Caco-2 (cell line): ENCODE measurements at regions not wholly inside any gene's neighbourhood (a gene's known extent, or its start where the extent isn't known, plus 50 kb on each side); places are given as distances from the start of the nearest gene placed in this dataset.

Experiments used
- BruUV-seq: library from RNA; stranded (reverse); fragments of 400-500 nt; replicated peaks from 2 replicates; lab custom pipeline; 2021; lab: Mats Ljungman, UMichigan
- CTCF ChIA-PET: fragments of 300-600 bp; sonication (Branson Sonifier 250); formaldehyde crosslinking; loops from one replicate; lab custom pipeline; 2022; ENCODE audit warnings: antibody characterized with exemption; lab: Charles Lee
- POLR2A ChIA-PET: fragments of 300-600 bp; sonication (Branson Sonifier 250); formaldehyde crosslinking; loops from one replicate; lab custom pipeline; 2022; ENCODE audit warnings: antibody characterized with exemption; lab: Charles Lee
- DNase-seq, 2 experiments: peaks; one replicate each; pipeline versions ENCODE4 v3.0.0 to v3.0.0-alpha.2; 2020 to 2022
- H3K27me3 ChIP-seq: replicated peaks from 2 replicates; pipeline ENCODE4 v1.6.0; 2011; ENCODE audit warnings: low read length; ENCODE audit not compliant: control insufficient read depth, insufficient read depth
- H3K36me3 ChIP-seq: 2 replicates; pipeline ENCODE4 v1.5.1; 2011; ENCODE audit warnings: low read length; ENCODE audit not compliant: control insufficient read depth, insufficient read depth
- H3K4me1 ChIP-seq: fragments of 250-450 bp; sonication (Bioruptor Pico); 2 replicates; pipeline ENCODE4 v1.5.1; 2020; ENCODE audit warnings: mild to moderate bottlenecking
- H3K4me3 ChIP-seq: 2 replicates; pipeline ENCODE4 v1.5.1; 2011; ENCODE audit warnings: low read depth, mild to moderate bottlenecking, control low read depth, low read length
- H3K9me3 ChIP-seq: fragments of 250-450 bp; sonication (Bioruptor Pico); 2 replicates; pipeline ENCODE4 v1.5.1; 2020; ENCODE audit warnings: mild to moderate bottlenecking, moderate library complexity
- H3K27ac Mint-ChIP-seq: one replicate; pipeline ENCODE4 v1.8.0; 2022; ENCODE audit warnings: mixed read lengths; ENCODE audit not compliant: unreplicated experiment
- H3K27me3 Mint-ChIP-seq: one replicate; pipeline ENCODE4 v1.8.0; 2022; ENCODE audit warnings: mixed read lengths; ENCODE audit not compliant: insufficient read depth, unreplicated experiment
- H3K36me3 Mint-ChIP-seq: one replicate; pipeline ENCODE4 v1.8.0; 2022; ENCODE audit warnings: mild to moderate bottlenecking, mixed read lengths; ENCODE audit not compliant: insufficient read depth, unreplicated experiment
- H3K4me1 Mint-ChIP-seq: one replicate; pipeline ENCODE4 v1.8.0; 2022; ENCODE audit warnings: low read depth, mixed read lengths; ENCODE audit not compliant: unreplicated experiment
- H3K4me3 Mint-ChIP-seq: one replicate; pipeline ENCODE4 v1.8.0; 2022; ENCODE audit warnings: mild to moderate bottlenecking, moderate library complexity, mixed read lengths; ENCODE audit not compliant: unreplicated experiment
- H3K9me3 Mint-ChIP-seq: one replicate; pipeline ENCODE4 v1.8.0; 2022; ENCODE audit warnings: mixed read lengths; ENCODE audit not compliant: unreplicated experiment
- intact Hi-C: fragments of 100-400 bp; cut with micrococcal nuclease; formaldehyde crosslinking; loops from one replicate; pipeline ENCODE4 v1.10.0; 2022; ENCODE audit not compliant: unreplicated experiment
- TF ChIP-seq, protein P1 (sequence below), 2 experiments: fragments of 200-600 bp in 1 of 2; IDR thresholded peaks; 1 replicate in 1 of 2; 2 replicates in 1 of 2; pipeline versions ENCODE4 v1.5.1 to v1.8.0; 2011 to 2022; ENCODE audit warnings: antibody characterized with exemption in 1 of 2, control low read depth in 1 of 2, inconsistent platforms in 1 of 2, low read depth in 1 of 2, low read length in 1 of 2, mild to moderate bottlenecking in 1 of 2, moderate library complexity in 1 of 2; ENCODE audit not compliant: insufficient read depth in 1 of 2, severe bottlenecking in 1 of 2, unreplicated experiment in 1 of 2

- Mint-ChIP-seq H3K36me3 (no peaks in the 10 kb centered on the region), H3K4me3 (no peak overlapping the region), H3K27ac (no peak overlapping the region), H3K4me1 (no peaks in the 10 kb centered on the region), H3K27me3 (peaks cover 36% of the 10 kb centered on the region), H3K9me3 (no peaks in the 10 kb centered on the region)
- CTCF ChIA-PET: no interaction called here
- H3K27me3 ChIP-seq: no peaks in the 10 kb centered on the region
- H3K4me3 ChIP-seq: no peak overlapping the region
- TF ChIP-seq, protein P1, sequence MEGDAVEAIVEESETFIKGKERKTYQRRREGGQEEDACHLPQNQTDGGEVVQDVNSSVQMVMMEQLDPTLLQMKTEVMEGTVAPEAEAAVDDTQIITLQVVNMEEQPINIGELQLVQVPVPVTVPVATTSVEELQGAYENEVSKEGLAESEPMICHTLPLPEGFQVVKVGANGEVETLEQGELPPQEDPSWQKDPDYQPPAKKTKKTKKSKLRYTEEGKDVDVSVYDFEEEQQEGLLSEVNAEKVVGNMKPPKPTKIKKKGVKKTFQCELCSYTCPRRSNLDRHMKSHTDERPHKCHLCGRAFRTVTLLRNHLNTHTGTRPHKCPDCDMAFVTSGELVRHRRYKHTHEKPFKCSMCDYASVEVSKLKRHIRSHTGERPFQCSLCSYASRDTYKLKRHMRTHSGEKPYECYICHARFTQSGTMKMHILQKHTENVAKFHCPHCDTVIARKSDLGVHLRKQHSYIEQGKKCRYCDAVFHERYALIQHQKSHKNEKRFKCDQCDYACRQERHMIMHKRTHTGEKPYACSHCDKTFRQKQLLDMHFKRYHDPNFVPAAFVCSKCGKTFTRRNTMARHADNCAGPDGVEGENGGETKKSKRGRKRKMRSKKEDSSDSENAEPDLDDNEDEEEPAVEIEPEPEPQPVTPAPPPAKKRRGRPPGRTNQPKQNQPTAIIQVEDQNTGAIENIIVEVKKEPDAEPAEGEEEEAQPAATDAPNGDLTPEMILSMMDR (IDR thresholded peaks at IDR 0.05; ENCODE audit: insufficient read depth in 1 of 2, low read depth in 1 of 2, low read length in 1 of 2, severe bottlenecking in 1 of 2, unreplicated experiment in 1 of 2): no peak
- no TSS peak for BruUV-seq
- H3K4me1 ChIP-seq: no peaks in the 10 kb centered on the region
- 0 out of 2 replicates have a peak, but pooled peaks cover 4% of the 10 kb centered on the region for H3K9me3 ChIP-seq
- H3K36me3 ChIP-seq: no peaks in the 10 kb centered on the region
- DNase-seq: no peak
- POLR2A ChIA-PET: no interaction called here
- intact Hi-C loops: no loop called here
These were observed 83.2 kb upstream of the PAX1 start for GRCh38 chr20:21622097-21622857.

GRCh38 chr20:21618759-21619416, 86.6 kb upstream of the PAX1 start:
- Histone ChIP-seq H3K4me3 (no peak overlapping the region), H3K4me1 (peaks cover 4% of the 10 kb centered on the region; the same call in 1 of the 2 replicates), H3K36me3 (no peaks in the 10 kb centered on the region), H3K27me3 (no peaks in the 10 kb centered on the region; the same call in none of the 2 replicates), H3K9me3 (no peaks in the 10 kb centered on the region)
- ChIA-PET POLR2A (no interaction called here), CTCF (no interaction called here)
- H3K4me3 Mint-ChIP-seq: no peak overlapping the region
- TF ChIP-seq, protein P1 (IDR thresholded peaks at IDR 0.05; ENCODE audit: insufficient read depth in 1 of 2, low read depth in 1 of 2, low read length in 1 of 2, severe bottlenecking in 1 of 2, unreplicated experiment in 1 of 2): no peak
- H3K27ac Mint-ChIP-seq: no peak overlapping the region
- peaks cover 23% of the 10 kb centered on the region for H3K27me3 Mint-ChIP-seq
- no peaks in the 10 kb centered on the region for H3K36me3 Mint-ChIP-seq
- intact Hi-C loops: loop anchor here (5.0 kb wide), 1 partner anchor 782 kb away; no protein-coding TSS in a partner anchor
- no peak for DNase-seq
- BruUV-seq: no TSS peak
- no peaks in the 10 kb centered on the region for H3K9me3 Mint-ChIP-seq
- no peaks in the 10 kb centered on the region for H3K4me1 Mint-ChIP-seq

DNA sequence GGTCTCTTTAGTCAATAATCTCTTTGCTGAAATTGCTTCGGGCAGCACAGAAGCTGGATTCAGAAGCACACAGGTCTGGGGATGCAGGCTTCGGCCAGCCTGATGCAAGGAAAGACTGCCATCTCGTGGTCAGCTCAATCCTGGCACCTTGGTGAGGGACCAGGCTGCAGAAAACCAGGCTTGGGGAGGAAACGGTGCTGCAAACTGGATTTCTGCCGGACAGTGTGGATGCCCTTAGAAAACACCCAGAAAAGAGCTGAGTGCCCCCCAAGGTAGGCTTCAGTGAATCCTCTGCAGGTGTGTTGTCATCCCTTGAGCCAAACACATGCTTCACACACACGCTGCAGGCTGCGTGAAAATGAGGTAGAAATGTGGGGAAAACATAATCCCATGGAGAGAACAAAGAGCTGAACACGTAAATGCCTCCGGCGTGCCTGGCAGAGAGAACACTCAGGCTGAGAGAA, 89.8 kb upstream of the PAX1 start:
- no peaks in the 10 kb centered on the region for H3K36me3 Mint-ChIP-seq
- no TSS peak for BruUV-seq
- no peak overlapping the region for H3K4me3 ChIP-seq
- TF ChIP-seq, protein P1 (IDR thresholded peaks at IDR 0.05; ENCODE audit: insufficient read depth in 1 of 2, low read depth in 1 of 2, low read length in 1 of 2, severe bottlenecking in 1 of 2, unreplicated experiment in 1 of 2): peak; percentile 87 to 93
- no peaks in the 10 kb centered on the region for H3K9me3 ChIP-seq
- no peaks in the 10 kb centered on the region for H3K36me3 ChIP-seq
- H3K27me3 Mint-ChIP-seq: peaks cover 24% of the 10 kb centered on the region
- ChIA-PET POLR2A (no interaction called here), CTCF (interaction anchor here (0.8 to 2.2 kb wide), 8 partner anchors 13 to 778 kb away, joined by 3 to 16 read pairs (median 4); no protein-coding TSS in a partner anchor)
- no peaks in the 10 kb centered on the region for H3K9me3 Mint-ChIP-seq
- no peak overlapping the region for H3K27ac Mint-ChIP-seq
- intact Hi-C loops: loop anchor here (2.0 to 5.0 kb wide), 2 partner anchors 85 to 778 kb away; no protein-coding TSS in a partner anchor
- DNase-seq: peak; percentile 70 to 77
- peaks cover 4% of the 10 kb centered on the region; the same call in 1 of the 2 replicates for H3K4me1 ChIP-seq
- no peaks in the 10 kb centered on the region for H3K4me1 Mint-ChIP-seq
- no peak overlapping the region for H3K4me3 Mint-ChIP-seq
- no peaks in the 10 kb centered on the region; the same call in none of the 2 replicates for H3K27me3 ChIP-seq
